OCI-LY1 (cell line): ENCODE measurements at regions not wholly inside any gene's neighbourhood (a gene's known extent, or its start where the extent isn't known, plus 50 kb on each side); places are given as distances from the start of the nearest gene placed in this dataset.

Source experiments
- H2AFZ ChIP-seq: fragments of 200-600 bp; sonication (generic), shearing (Covaris generic); 2 replicates; pipeline ENCODE4 v1.6.0; 2014; ENCODE audit warnings: antibody characterized with exemption, mild to moderate bottlenecking, low read length
- H3F3A ChIP-seq: fragments of 200-600 bp; sonication (generic), shearing (Covaris generic); 2 replicates; pipeline ENCODE4 v1.6.0; 2014; ENCODE audit warnings: mild to moderate bottlenecking, antibody characterized with exemption, low read length, moderate library complexity; ENCODE audit not compliant: insufficient read depth
- H3K27ac ChIP-seq: fragments of 200-600 bp; sonication (generic); 2 replicates; pipeline ENCODE4 v1.5.1; 2014; ENCODE audit warnings: low read length, mixed run types, mild to moderate bottlenecking, low read depth; ENCODE audit not compliant: poor library complexity, severe bottlenecking
- H3K27me3 ChIP-seq: fragments of 200-600 bp; sonication (generic); 2 replicates; pipeline ENCODE4 v1.6.0; 2014; ENCODE audit warnings: antibody characterized with exemption, mild to moderate bottlenecking, low read length, moderate library complexity; ENCODE audit not compliant: insufficient read depth
- H3K36me3 ChIP-seq: fragments of 200-600 bp; sonication (generic); 2 replicates; pipeline ENCODE4 v1.6.1; 2014; ENCODE audit warnings: mild to moderate bottlenecking, antibody characterized with exemption, low read length, moderate library complexity, mixed read lengths; ENCODE audit not compliant: insufficient read depth
- H3K4me1 ChIP-seq: fragments of 200-600 bp; sonication (generic); 2 replicates; pipeline ENCODE4 v1.5.1; 2014; ENCODE audit warnings: mild to moderate bottlenecking, low read length, moderate library complexity; ENCODE audit not compliant: insufficient read depth, severe bottlenecking
- H3K4me2 ChIP-seq: fragments of 200-600 bp; sonication (generic), shearing (Covaris generic); 2 replicates; pipeline ENCODE4 v1.6.1; 2014; ENCODE audit warnings: low read length
- H3K4me3 ChIP-seq: fragments of 200-600 bp; sonication (generic); 2 replicates; pipeline ENCODE4 v1.5.1; 2014; ENCODE audit warnings: low read length, low read depth, mild to moderate bottlenecking, mixed read lengths; ENCODE audit not compliant: poor library complexity, severe bottlenecking
- H3K79me2 ChIP-seq: fragments of 200-600 bp; shearing (Covaris generic); 2 replicates; pipeline ENCODE4 v1.6.1; 2016; ENCODE audit warnings: mixed run types, low read length, mixed read lengths; ENCODE audit not compliant: insufficient read depth
- H3K9ac ChIP-seq: fragments of 200-600 bp; sonication (generic), shearing (Covaris generic); 2 replicates; pipeline ENCODE4 v1.6.1; 2014; ENCODE audit warnings: mild to moderate bottlenecking, low read length, mixed read lengths
- H3K9me2 ChIP-seq: fragments of 200-600 bp; sonication (generic), shearing (Covaris generic); 2 replicates; pipeline ENCODE4 v1.6.1; 2014; ENCODE audit warnings: low read depth, mild to moderate bottlenecking, low read length, mixed read lengths
- H3K9me3 ChIP-seq: fragments of 200-600 bp; shearing (Covaris generic); 2 replicates; pipeline ENCODE4 v1.6.1; 2014; ENCODE audit warnings: low read length, mixed read lengths
- H4K20me1 ChIP-seq: fragments of 200-600 bp; sonication (generic), shearing (Covaris generic); 2 replicates; pipeline ENCODE4 v1.6.0; 2016; ENCODE audit warnings: mild to moderate bottlenecking, low read length; ENCODE audit not compliant: insufficient read depth
- CTCF ChIP-seq: fragments of 200-600 bp; sonication (generic), shearing (Covaris generic); IDR thresholded peaks from 2 replicates; pipeline ENCODE4 v1.5.1; 2017; ENCODE audit warnings: mild to moderate bottlenecking, antibody characterized with exemption, low read length, moderate library complexity, mixed read lengths
- EZH2 ChIP-seq: fragments of 200-600 bp; sonication (generic), shearing (Covaris generic); IDR thresholded peaks from 2 replicates; pipeline ENCODE4 v1.8.0; 2017; ENCODE audit warnings: borderline replicate concordance, mixed run types, mild to moderate bottlenecking, antibody characterized with exemption, low read length, moderate library complexity, mixed read lengths

DNA sequence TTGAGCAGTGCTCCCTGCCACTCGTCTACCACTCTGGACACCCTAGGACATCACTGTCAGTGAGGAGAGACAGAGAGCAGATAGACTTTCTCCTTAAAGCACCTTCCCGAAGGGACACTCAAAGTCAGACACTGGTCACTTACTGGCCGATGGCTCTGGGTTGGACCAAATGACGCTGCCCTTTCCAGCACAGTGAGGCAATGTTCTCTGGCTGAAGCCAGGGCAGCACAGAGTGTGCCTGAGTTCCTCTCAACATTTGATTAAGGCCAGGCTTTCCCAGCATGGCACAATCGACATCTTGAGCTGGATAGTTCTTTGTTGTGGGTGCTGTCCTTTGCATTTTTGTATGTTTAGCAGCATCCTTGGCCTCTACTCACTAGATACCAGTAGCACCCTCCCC lies 206.2 kb downstream of the CSNK2A3 start:
- no peak overlapping the region for H3K4me3 ChIP-seq
- H3K36me3 ChIP-seq, result no peaks in the 10 kb centered on the region
- no peaks in the 10 kb centered on the region for H3K9me3 ChIP-seq
- H3K9me2 ChIP-seq, result no peaks in the 10 kb centered on the region
- H3K79me2 ChIP-seq, result no peaks in the 10 kb centered on the region
- no peak overlapping the region for H3K9ac ChIP-seq
- H3K4me1 ChIP-seq, result no peaks in the 10 kb centered on the region
- no peaks in the 10 kb centered on the region for H4K20me1 ChIP-seq
- no peaks in the 10 kb centered on the region for H3F3A ChIP-seq
- no peak overlapping the region for H2AFZ ChIP-seq
- H3K4me2 ChIP-seq, result no peak overlapping the region
- no peaks in the 10 kb centered on the region for H3K27me3 ChIP-seq
- TF ChIP-seq EZH2 (no peak), CTCF (no peak)
- H3K27ac ChIP-seq, result no peak overlapping the region

DNA sequence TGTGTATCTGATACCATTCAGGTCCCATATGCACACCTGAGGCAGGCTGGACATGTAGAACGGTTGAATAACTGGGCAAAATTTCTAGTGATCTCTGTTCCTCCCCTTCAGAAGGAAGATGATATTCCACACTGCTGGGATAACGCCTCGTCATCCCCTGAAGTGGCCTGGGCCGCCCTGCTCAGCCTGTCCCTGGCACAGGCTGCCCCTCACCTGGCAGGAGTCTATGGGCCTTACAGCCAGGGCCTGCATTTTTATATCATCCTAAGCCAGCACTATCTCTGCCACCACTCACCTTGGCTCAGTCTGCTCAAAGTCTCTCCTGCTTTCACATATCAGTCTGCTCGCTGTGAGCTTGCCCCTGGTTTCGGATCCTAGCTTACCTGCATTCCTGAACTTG lies 209.2 kb downstream of the CSNK2A3 start:
- H4K20me1 ChIP-seq, result no peaks in the 10 kb centered on the region
- H3K79me2 ChIP-seq, result no peaks in the 10 kb centered on the region
- H3K9me2 ChIP-seq, result no peaks in the 10 kb centered on the region
- H3K4me2 ChIP-seq, result no peak overlapping the region
- H3K27me3 ChIP-seq, result no peaks in the 10 kb centered on the region
- no peak overlapping the region for H3K9ac ChIP-seq
- H3K4me1 ChIP-seq, result no peaks in the 10 kb centered on the region
- no peak overlapping the region for H2AFZ ChIP-seq
- no peak overlapping the region for H3K4me3 ChIP-seq
- no peaks in the 10 kb centered on the region for H3F3A ChIP-seq
- no peak overlapping the region for H3K27ac ChIP-seq
- H3K36me3 ChIP-seq, result no peaks in the 10 kb centered on the region
- H3K9me3 ChIP-seq, result no peaks in the 10 kb centered on the region
- no peak for TF ChIP-seq EZH2
- TF ChIP-seq CTCF, result no peak

DNA sequence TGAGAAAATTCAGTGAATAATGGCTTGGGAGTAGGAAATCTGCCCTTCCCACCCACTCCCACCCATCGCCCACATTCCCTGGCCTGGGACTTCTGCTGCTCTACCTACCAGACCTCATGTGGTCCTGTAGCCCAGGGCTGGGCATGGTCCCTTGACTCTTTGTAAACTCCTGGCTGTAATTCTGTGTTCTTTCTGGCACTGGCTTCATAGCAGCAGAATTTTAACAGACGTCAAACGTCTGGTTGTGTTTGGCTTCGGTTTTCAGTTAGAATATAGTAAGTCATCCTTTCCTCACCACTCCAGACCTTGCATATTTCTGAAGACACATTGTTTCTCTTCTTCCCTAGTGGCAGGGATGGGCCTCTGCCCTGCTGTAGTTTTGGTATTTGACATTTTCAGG lies 210.6 kb downstream of the CSNK2A3 start:
- no peaks in the 10 kb centered on the region for H3F3A ChIP-seq
- H3K9me2 ChIP-seq, result no peaks in the 10 kb centered on the region
- TF ChIP-seq EZH2, result no peak
- TF ChIP-seq CTCF, result no peak
- no peaks in the 10 kb centered on the region for H4K20me1 ChIP-seq
- no peaks in the 10 kb centered on the region for H3K79me2 ChIP-seq
- H3K9ac ChIP-seq, result no peak overlapping the region
- no peaks in the 10 kb centered on the region for H3K4me1 ChIP-seq
- no peak overlapping the region for H3K27ac ChIP-seq
- H3K4me3 ChIP-seq, result no peak overlapping the region
- H3K9me3 ChIP-seq, result no peaks in the 10 kb centered on the region
- no peaks in the 10 kb centered on the region for H3K36me3 ChIP-seq
- H3K4me2 ChIP-seq, result no peak overlapping the region
- no peaks in the 10 kb centered on the region for H3K27me3 ChIP-seq
- no peak overlapping the region for H2AFZ ChIP-seq
